CD4-positive, alpha-beta T cell (primary cell): ENCODE measurements at regions not wholly inside any gene's neighbourhood (a gene's known extent, or its start where the extent isn't known, plus 50 kb on each side); places are given as distances from the start of the nearest gene placed in this dataset.

Experiments used
- ATAC-seq: fragments of 200-7000 bp; cut with Tn5 transposase; one replicate; pipeline ENCODE4 v1.10.0; 2022; ENCODE audit warnings: mild to moderate bottlenecking; ENCODE audit not compliant: poor library complexity
- CTCF ChIA-PET: fragments of 350-600 bp; sonication (Branson Sonifier 250); formaldehyde crosslinking; loops from one replicate; lab custom pipeline; 2021; ENCODE audit warnings: antibody characterized with exemption, inconsistent platforms; lab: Charles Lee
- POLR2A ChIA-PET: fragments of 350-600 bp; sonication (Branson Sonifier 250); formaldehyde crosslinking; loops from one replicate; lab custom pipeline; 2021; ENCODE audit warnings: antibody characterized with exemption, inconsistent platforms; lab: Charles Lee
- DNase-seq, 14 experiments: peaks; one replicate each; pipeline ENCODE4 v3.0.0-alpha.2; 2013 to 2020; ENCODE audit warnings: mixed read lengths in 2 of 14
- H3K27ac ChIP-seq, 2 donors: one replicate each; pipeline versions ENCODE4 v1.5.1 to v1.7.0; 2013; ENCODE audit warnings: low read length in 2 of 2, low read depth in 1 of 2, mild to moderate bottlenecking in 1 of 2
- H3K27me3 ChIP-seq, 2 experiments: 1 replicate in 1 of 2; 2 replicates in 1 of 2; pipeline versions ENCODE4 v1.6.1 to v1.7.0; 2013; ENCODE audit warnings: low read length in 2 of 2, control low read depth in 1 of 2, mild to moderate bottlenecking in 1 of 2, moderate library complexity in 1 of 2; ENCODE audit not compliant: insufficient read depth in 2 of 2, control insufficient read depth in 1 of 2
- H3K36me3 ChIP-seq: one replicate; pipeline ENCODE4 v1.6.1; 2013; ENCODE audit warnings: low read length, control low read depth; ENCODE audit not compliant: insufficient read depth
- H3K4me1 ChIP-seq: one replicate; pipeline ENCODE4 v1.6.1; 2013; ENCODE audit warnings: low read length, control low read depth; ENCODE audit not compliant: insufficient read depth
- H3K4me3 ChIP-seq: one replicate; pipeline ENCODE4 v1.5.1; 2013; ENCODE audit warnings: mild to moderate bottlenecking, low read length, moderate library complexity
- H3K9me3 ChIP-seq, 2 experiments: 1 replicate in 1 of 2; 2 replicates in 1 of 2; pipeline versions ENCODE4 v1.6.1 to v1.7.0; 2013; ENCODE audit warnings: low read length in 2 of 2, mild to moderate bottlenecking in 2 of 2, control low read depth in 1 of 2, moderate library complexity in 1 of 2; ENCODE audit not compliant: control insufficient read depth in 1 of 2, insufficient read depth in 1 of 2
- H3K27ac Mint-ChIP-seq: one replicate; pipeline ENCODE4 v1.8.0; 2020; ENCODE audit warnings: mixed read lengths
- H3K27me3 Mint-ChIP-seq: one replicate; pipeline ENCODE4 v1.8.0; 2021; ENCODE audit warnings: mixed read lengths
- H3K36me3 Mint-ChIP-seq: one replicate; pipeline ENCODE4 v1.8.0; 2021; ENCODE audit warnings: low read depth, mixed read lengths
- H3K4me1 Mint-ChIP-seq: one replicate; pipeline ENCODE4 v1.8.0; 2021; ENCODE audit warnings: low read depth, mixed read lengths
- H3K4me3 Mint-ChIP-seq: one replicate; pipeline ENCODE4 v1.8.0; 2020; ENCODE audit warnings: mild to moderate bottlenecking, mixed read lengths
- H3K9me3 Mint-ChIP-seq: one replicate; pipeline ENCODE4 v1.8.0; 2020; ENCODE audit warnings: mixed read lengths
- CTCF ChIP-seq: fragments of 200-600 bp; IDR thresholded peaks from one replicate; pipeline ENCODE4 v1.8.0; 2022; ENCODE audit warnings: antibody characterized with exemption, mild to moderate bottlenecking
- intact Hi-C, 2 experiments: fragments of 100-400 bp; cut with DNase I in 1 of 2; cut with micrococcal nuclease in 1 of 2; formaldehyde crosslinking; loops; one replicate each; pipeline versions ENCODE4 v1.15.1 to v1.9.0; 2023 to 2025; cut with DNase I, micrococcal nuclease

GRCh38 chr22:33130473-33130872 lies 72.3 kb upstream of the SYN3 start:
- TF ChIP-seq CTCF: no peak
- ATAC-seq (no peak), DNase-seq (no peak)
- Mint-ChIP-seq H3K27me3 (peaks cover 5% of the 10 kb centered on the region), H3K36me3 (no peaks in the 10 kb centered on the region), H3K4me1 (no peaks in the 10 kb centered on the region), H3K9me3 (peaks cover 11% of the 10 kb centered on the region), H3K4me3 (no peak overlapping the region), H3K27ac (no peak overlapping the region)
- CTCF ChIA-PET: no interaction called here
- intact Hi-C loops: no loop called here
- no peaks in the 10 kb centered on the region for H3K4me1 ChIP-seq
- no peaks in the 10 kb centered on the region for H3K27me3 ChIP-seq
- no peaks in the 10 kb centered on the region for H3K36me3 ChIP-seq
- no peak overlapping the region for H3K27ac ChIP-seq
- POLR2A ChIA-PET: no interaction called here
- H3K4me3 ChIP-seq: no peak overlapping the region
- H3K9me3 ChIP-seq: peaks cover 0 to 9% of the 10 kb centered on the region in 2 experiments

GRCh38 chr22:33129621-33130020 lies 71.4 kb upstream of the SYN3 start:
- Histone ChIP-seq H3K27me3 (no peaks in the 10 kb centered on the region), H3K9me3 (peaks cover 0 to 9% of the 10 kb centered on the region in 2 experiments), H3K36me3 (no peaks in the 10 kb centered on the region), H3K27ac (no peak overlapping the region), H3K4me1 (no peaks in the 10 kb centered on the region), H3K4me3 (no peak overlapping the region)
- H3K4me3 Mint-ChIP-seq: no peak overlapping the region
- peaks cover 10% of the 10 kb centered on the region for H3K27me3 Mint-ChIP-seq
- ChIA-PET CTCF (no interaction called here), POLR2A (no interaction called here)
- intact Hi-C loops: no loop called here
- ATAC-seq: no peak
- H3K9me3 Mint-ChIP-seq: peaks cover 9% of the 10 kb centered on the region
- no peak overlapping the region for H3K27ac Mint-ChIP-seq
- no peaks in the 10 kb centered on the region for H3K36me3 Mint-ChIP-seq
- TF ChIP-seq CTCF: no peak
- no peak for DNase-seq
- no peaks in the 10 kb centered on the region for H3K4me1 Mint-ChIP-seq

GRCh38 chr22:33126881-33127280 lies 68.7 kb upstream of the SYN3 start:
- DNase-seq (no peak), ATAC-seq (no peak)
- no peaks in the 10 kb centered on the region for H3K36me3 ChIP-seq
- no peak overlapping the region for H3K27ac Mint-ChIP-seq
- no peak overlapping the region for H3K27ac ChIP-seq
- H3K9me3 Mint-ChIP-seq: peaks cover 8% of the 10 kb centered on the region
- ChIA-PET CTCF (no interaction called here), POLR2A (no interaction called here)
- no peak overlapping the region for H3K4me3 Mint-ChIP-seq
- H3K4me1 ChIP-seq: no peaks in the 10 kb centered on the region
- H3K9me3 ChIP-seq: peaks cover 0 to 16% of the 10 kb centered on the region in 2 experiments
- H3K27me3 Mint-ChIP-seq: peaks cover 10% of the 10 kb centered on the region
- no peak for TF ChIP-seq CTCF
- H3K4me1 Mint-ChIP-seq: no peaks in the 10 kb centered on the region
- no peaks in the 10 kb centered on the region for H3K36me3 Mint-ChIP-seq
- no peaks in the 10 kb centered on the region for H3K27me3 ChIP-seq
- H3K4me3 ChIP-seq: no peak overlapping the region
- intact Hi-C loops: no loop called here
